Endothelial cell of umbilical vein (primary cell): ENCODE measurements at regions not wholly inside any gene's neighbourhood (a gene's known extent, or its start where the extent isn't known, plus 50 kb on each side); places are given as distances from the start of the nearest gene placed in this dataset.

Experiments
- BruUV-seq: library from RNA; stranded (reverse); fragments of 400-500 nt; replicated peaks from 2 replicates; lab custom pipeline; 2021; lab: Mats Ljungman, UMichigan
- CTCF ChIA-PET: fragments of 300-600, 350-600 bp; sonication (Branson Sonifier 250); formaldehyde crosslinking; loops from one replicate; lab custom pipeline; 2021; ENCODE audit warnings: antibody characterized with exemption, inconsistent platforms; lab: Charles Lee
- POLR2A ChIA-PET: fragments of 300-600, 350-600 bp; sonication (Branson Sonifier 250); formaldehyde crosslinking; loops from one replicate; lab custom pipeline; 2021; ENCODE audit warnings: antibody characterized with exemption, inconsistent platforms; lab: Charles Lee
- DNase-seq: peaks from one replicate; pipeline ENCODE4 v3.0.0-alpha.2; 2011; ENCODE audit warnings: low read depth, low spot score
- FAIRE-seq: peaks from 2 replicates; lab custom pipeline; 2011; peaks lifted over from hg19 to GRCh38; lab: Jason Lieb, UNC
- H2AFZ ChIP-seq: 2 replicates; pipeline ENCODE4 v1.6.0; 2012; ENCODE audit warnings: low read depth, low read length, control low read depth, inconsistent platforms
- H3K27ac ChIP-seq: 2 replicates; pipeline ENCODE4 v1.5.1; 2011; ENCODE audit warnings: low read depth, mild to moderate bottlenecking, control low read depth, low read length, moderate library complexity; ENCODE audit not compliant: insufficient read depth
- H3K27me3 ChIP-seq, 2 experiments: 2 replicates each; pipeline versions ENCODE4 v1.6.0 to v1.6.1; 2011; ENCODE audit warnings: low read length in 2 of 2, mixed read lengths in 1 of 2; ENCODE audit not compliant: control insufficient read depth in 2 of 2, insufficient read depth in 2 of 2
- H3K36me3 ChIP-seq, 2 experiments: 2 replicates in 1 of 2; 3 replicates in 1 of 2; pipeline ENCODE4 v1.5.1; 2011; ENCODE audit warnings: low read length in 2 of 2, mild to moderate bottlenecking in 1 of 2, moderate library complexity in 1 of 2; ENCODE audit not compliant: control insufficient read depth in 2 of 2, insufficient read depth in 2 of 2; ENCODE audit errors: extremely low read depth in 1 of 2
- H3K4me1 ChIP-seq: 3 replicates; pipeline ENCODE4 v1.5.1; 2011; ENCODE audit warnings: mild to moderate bottlenecking, low read length; ENCODE audit not compliant: control insufficient read depth, insufficient read depth; ENCODE audit errors: extremely low read depth
- H3K4me2 ChIP-seq: 2 replicates; pipeline ENCODE4 v1.6.1; 2011; ENCODE audit warnings: low read length, control low read depth, mixed read lengths; ENCODE audit not compliant: insufficient read depth
- H3K4me3 ChIP-seq, 3 experiments: fragments of 200-600 bp in 1 of 3; sonication (generic), shearing (Covaris generic) in 1 of 3; replicated peaks in 1 of 3; 2 replicates each; pipeline ENCODE4 v1.5.1; 2011 to 2016; ENCODE audit warnings: control low read depth in 3 of 3, low read length in 3 of 3, mild to moderate bottlenecking in 2 of 3, inconsistent platforms in 1 of 3, low read depth in 1 of 3, moderate library complexity in 1 of 3; ENCODE audit not compliant: insufficient read depth in 1 of 3
- H3K79me2 ChIP-seq: 2 replicates; pipeline ENCODE4 v1.6.0; 2012; ENCODE audit warnings: low read length, inconsistent platforms; ENCODE audit not compliant: control insufficient read depth, insufficient read depth
- H3K9ac ChIP-seq: replicated peaks from 2 replicates; pipeline ENCODE3; 2011; ENCODE audit warnings: low read length, control low read depth; ENCODE audit not compliant: insufficient read depth; ENCODE audit errors: extremely low read depth
- H3K9me1 ChIP-seq: replicated peaks from 3 replicates; pipeline ENCODE4 v1.6.0; 2011; ENCODE audit warnings: mild to moderate bottlenecking, low read length; ENCODE audit not compliant: control insufficient read depth, insufficient read depth; ENCODE audit errors: extremely low read depth
- H3K9me3 ChIP-seq: replicated peaks from 2 replicates; pipeline ENCODE4 v1.5.1; 2012; ENCODE audit warnings: low read length, inconsistent platforms; ENCODE audit not compliant: control insufficient read depth, insufficient read depth
- H4K20me1 ChIP-seq: replicated peaks from 2 replicates; pipeline ENCODE3; 2011; ENCODE audit warnings: mild to moderate bottlenecking, low read length; ENCODE audit not compliant: control insufficient read depth, insufficient read depth; ENCODE audit errors: extremely low read depth
- CTCF ChIP-seq, 2 donors: IDR thresholded peaks; 1 replicate in 1 of 2; 2 replicates in 1 of 2; pipeline ENCODE4 v1.5.1; 2011; ENCODE audit warnings: low read length in 2 of 2, mild to moderate bottlenecking in 2 of 2, moderate library complexity in 2 of 2, control low read depth in 1 of 2, inconsistent platforms in 1 of 2, low read depth in 1 of 2; ENCODE audit not compliant: insufficient read depth in 1 of 2; ENCODE audit errors: extremely low read depth in 1 of 2
- EZH2 ChIP-seq: IDR thresholded peaks from 2 replicates; pipeline ENCODE4 v1.6.1; 2012; ENCODE audit warnings: borderline replicate concordance, low read depth, mild to moderate bottlenecking, moderate library complexity, low read length, inconsistent platforms; ENCODE audit not compliant: severe bottlenecking
- FOS ChIP-seq: IDR thresholded peaks from 2 replicates; pipeline ENCODE4 v1.6.1; 2011; ENCODE audit warnings: mild to moderate bottlenecking, low read length, moderate library complexity, borderline replicate concordance; ENCODE audit not compliant: insufficient read depth
- GATA2 ChIP-seq: IDR thresholded peaks from 2 replicates; pipeline ENCODE4 v1.7.0; 2011; ENCODE audit warnings: low read depth, mild to moderate bottlenecking, moderate library complexity, mixed read lengths, low read length; ENCODE audit not compliant: insufficient read length, insufficient read depth
- JUN ChIP-seq: IDR thresholded peaks from 2 replicates; pipeline ENCODE4 v1.6.1; 2011; ENCODE audit warnings: borderline replicate concordance, low read depth; ENCODE audit not compliant: insufficient read length, insufficient read depth
- MAX ChIP-seq: IDR thresholded peaks from 2 replicates; pipeline ENCODE4 v1.6.1; 2011; ENCODE audit not compliant: insufficient read depth, insufficient read length
- MYC ChIP-seq: IDR thresholded peaks from one replicate; pipeline ENCODE4 v1.6.1; 2011; ENCODE audit warnings: mild to moderate bottlenecking, low read depth, low read length
- POLR2A ChIP-seq: IDR thresholded peaks from 2 replicates; pipeline ENCODE4 v1.6.1; 2012; ENCODE audit warnings: low read depth, mild to moderate bottlenecking, control low read depth, low read length
- POLR2AphosphoS5 ChIP-seq: IDR thresholded peaks from 2 replicates; pipeline ENCODE4 v1.6.1; 2012; ENCODE audit warnings: low read depth, mild to moderate bottlenecking, control low read depth, low read length, moderate library complexity; ENCODE audit not compliant: insufficient read depth
- dilution Hi-C: fragments of 300-500 bp; cut with MboI; formaldehyde crosslinking; loops from one replicate; pipeline ENCODE4 v1.15.0; 2019; ENCODE audit warnings: low sequenced_read_pairs; ENCODE audit not compliant: extremely low pct_ligation_motif_present
- intact Hi-C: fragments of 100-400 bp; cut with micrococcal nuclease; formaldehyde crosslinking; loops from one replicate; pipeline ENCODE4 v1.10.0; 2022

DNA sequence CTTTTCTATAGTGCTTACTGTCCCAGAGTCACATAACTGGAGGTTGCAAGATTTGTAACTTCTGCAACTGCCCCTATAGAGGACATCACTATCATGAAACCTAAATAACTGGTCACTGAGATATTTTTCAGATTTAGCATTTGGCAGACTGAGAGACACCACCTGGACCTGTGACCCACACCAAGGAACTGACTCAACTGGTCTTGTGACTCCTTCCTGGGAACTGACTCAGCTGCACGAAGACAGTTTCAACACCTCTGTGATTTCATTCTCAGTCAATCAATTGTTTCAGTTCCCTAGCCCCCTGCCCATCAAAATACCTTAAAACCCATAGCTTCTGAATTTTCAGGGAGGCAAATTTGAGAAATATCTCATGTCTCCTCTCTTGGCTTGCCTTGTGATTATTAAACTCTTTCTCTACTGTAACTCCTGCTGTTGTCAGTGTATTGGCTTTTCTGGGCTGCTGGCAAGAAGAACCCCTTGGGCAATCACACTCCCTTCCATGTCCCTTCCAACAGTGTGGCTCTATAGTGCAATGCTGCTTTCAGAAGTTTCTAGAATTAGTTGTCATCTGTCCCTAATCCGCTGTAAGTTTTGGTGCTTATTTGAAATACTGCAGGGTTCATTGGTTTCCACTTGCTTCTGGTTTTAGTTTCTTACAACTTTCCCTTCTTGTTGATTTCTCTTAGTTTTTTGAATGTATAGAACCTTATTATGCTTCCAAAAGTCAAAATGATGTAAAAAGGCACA, 127.8 kb upstream of the ADCY1 start:
- no peak for TF ChIP-seq CTCF (IDR thresholded peaks at IDR 0.05; ENCODE audit: extremely low read depth in 1 of 2, insufficient read depth in 1 of 2, low read depth in 1 of 2, low read length in 2 of 2)
- no peak for TF ChIP-seq FOS
- no peak for TF ChIP-seq JUN
- no peak for TF ChIP-seq GATA2
- no peak for TF ChIP-seq POLR2A
- TF ChIP-seq MAX: no peak
- TF ChIP-seq POLR2AphosphoS5: no peak
- no peak for TF ChIP-seq MYC
- TF ChIP-seq EZH2: no peak
- H3K4me3 ChIP-seq: no peak overlapping the region
- H3K27ac ChIP-seq: no peak overlapping the region
- FAIRE-seq: no peak
- POLR2A ChIA-PET: no interaction called here
- no peaks in the 10 kb centered on the region for H3K79me2 ChIP-seq
- CTCF ChIA-PET: no interaction called here
- no peaks in the 10 kb centered on the region for H3K9me3 ChIP-seq
- H3K9me1 ChIP-seq: no peaks in the 10 kb centered on the region
- DNase-seq: no peak
- no peak overlapping the region for H3K9ac ChIP-seq
- dilution Hi-C loops: no loop called here
- peaks cover 0 to 2% of the 10 kb centered on the region in 2 experiments for H3K27me3 ChIP-seq
- no peak overlapping the region for H2AFZ ChIP-seq
- H3K4me2 ChIP-seq: no peak overlapping the region
- no peaks in the 10 kb centered on the region for H4K20me1 ChIP-seq
- no peaks in the 10 kb centered on the region for H3K4me1 ChIP-seq
- BruUV-seq: no TSS peak
- H3K36me3 ChIP-seq: no peaks in the 10 kb centered on the region
- intact Hi-C loops: no loop called here
